ENCODE measurements at regions not wholly inside any gene's neighbourhood (a gene's known extent, or its start where the extent isn't known, plus 50 kb on each side); places are given as distances from the start of the nearest gene placed in this dataset.

GRCh38 chr5:133728475-133728874 lies 116.1 kb upstream of the FSTL4 start:
- Histone ChIP-seq H3K27me3 (no peaks in the 10 kb centered on the region), H3K36me3 (no peaks in the 10 kb centered on the region), H3K4me3 (replicated peaks in 1 of 3) (no peak overlapping the region), H3K27ac (no peak overlapping the region), H3K9me3 (no peaks in the 10 kb centered on the region), H3K4me1 (no peaks in the 10 kb centered on the region)
- TF ChIP-seq CTCF (IDR thresholded peaks at IDR 0.05) = no peak
- intact Hi-C loops (cut with DNase I) = no loop called here
- no peak for DNase-seq
- WGBS, 2 donors = 92 to 94% methylated on average over 1 of the region's 1 CpG

GRCh38 chr5:133727636-133728035 lies 115.3 kb upstream of the FSTL4 start:
- H3K27ac ChIP-seq = no peak overlapping the region
- H3K4me3 ChIP-seq (replicated peaks in 1 of 3) = no peak overlapping the region
- no peaks in the 10 kb centered on the region for H3K36me3 ChIP-seq
- 73 to 90% methylated on average over 2 of the region's 2 CpGs for WGBS, 2 donors
- intact Hi-C loops (cut with DNase I) = no loop called here
- H3K9me3 ChIP-seq = no peaks in the 10 kb centered on the region
- no peaks in the 10 kb centered on the region for H3K27me3 ChIP-seq
- TF ChIP-seq CTCF (IDR thresholded peaks at IDR 0.05) = no peak
- TF ChIP-seq POLR2A (IDR thresholded peaks at IDR 0.05) = no peak
- H3K4me1 ChIP-seq = no peaks in the 10 kb centered on the region
- DNase-seq = no peak

- Histone ChIP-seq H3K36me3 (no peaks in the 10 kb centered on the region), H3K9me3 (no peaks in the 10 kb centered on the region), H3K4me3 (replicated peaks in 1 of 3) (no peak overlapping the region), H3K4me1 (no peaks in the 10 kb centered on the region), H3K27me3 (no peaks in the 10 kb centered on the region), H3K27ac (no peak overlapping the region)
- no peak for DNase-seq
- TF ChIP-seq POLR2A (IDR thresholded peaks at IDR 0.05) (no peak), CTCF (IDR thresholded peaks at IDR 0.05) (no peak)
- intact Hi-C loops (cut with DNase I) = no loop called here
- 33 to 88% methylated on average over 1 of the region's 1 CpG for WGBS, 2 donors
Observed at GRCh38 chr5:133723651-133724366, 111.5 kb upstream of the FSTL4 start.

GRCh38 chr5:133723126-133723525 lies 110.8 kb upstream of the FSTL4 start:
- DNase-seq = no peak
- intact Hi-C loops (cut with DNase I) = no loop called here
- no peak overlapping the region for H3K4me3 ChIP-seq (replicated peaks in 1 of 3)
- H3K27me3 ChIP-seq = no peaks in the 10 kb centered on the region
- no peaks in the 10 kb centered on the region for H3K9me3 ChIP-seq
- no peak overlapping the region for H3K27ac ChIP-seq
- TF ChIP-seq CTCF (IDR thresholded peaks at IDR 0.05) (no peak), POLR2A (IDR thresholded peaks at IDR 0.05) (no peak)
- 62 to 85% methylated on average over 2 of the region's 2 CpGs for WGBS, 2 donors
- no peaks in the 10 kb centered on the region for H3K36me3 ChIP-seq
- no peaks in the 10 kb centered on the region for H3K4me1 ChIP-seq

- TF ChIP-seq POLR2A (IDR thresholded peaks at IDR 0.05) = no peak
- TF ChIP-seq CTCF (IDR thresholded peaks at IDR 0.05) = no peak
- no peak overlapping the region for H3K4me3 ChIP-seq (replicated peaks in 1 of 3)
- no peaks in the 10 kb centered on the region for H3K9me3 ChIP-seq
- H3K4me1 ChIP-seq = no peaks in the 10 kb centered on the region
- H3K36me3 ChIP-seq = no peaks in the 10 kb centered on the region
- H3K27ac ChIP-seq = no peak overlapping the region
- intact Hi-C loops (cut with DNase I) = no loop called here
- DNase-seq = no peak
- H3K27me3 ChIP-seq = no peaks in the 10 kb centered on the region
Observed at GRCh38 chr5:133721365-133721764, 109.0 kb upstream of the FSTL4 start.

Measured in thyroid gland (tissue), 4 donors.